Ovary (tissue), 3 donors: ENCODE measurements at regions not wholly inside any gene's neighbourhood (a gene's known extent, or its start where the extent isn't known, plus 50 kb on each side); places are given as distances from the start of the nearest gene placed in this dataset.

Experiments
- EP300 ChIP-seq: sonication (generic); formaldehyde crosslinking; IDR thresholded peaks from one replicate; pipeline ENCODE4 v1.6.1; 2017; ENCODE audit warnings: antibody characterized with exemption
- POLR2A ChIP-seq: fragments of 450-650 bp; IDR thresholded peaks from one replicate; pipeline ENCODE4 v1.6.1; 2017; ENCODE audit warnings: antibody characterized with exemption, mild to moderate bottlenecking, moderate library complexity
- TF ChIP-seq, protein P1 (sequence below), 3 donors: fragments of 450-650 bp in 2 of 3; fragments of 200-600 bp in 1 of 3; IDR thresholded peaks; one replicate each; pipeline versions ENCODE4 v1.5.1 to v1.8.0; 2016 to 2022; ENCODE audit warnings: antibody characterized with exemption in 3 of 3, mild to moderate bottlenecking in 1 of 3
- donor health status: DM: no; HTN: no; CAD: no.

- TF ChIP-seq, protein P1, sequence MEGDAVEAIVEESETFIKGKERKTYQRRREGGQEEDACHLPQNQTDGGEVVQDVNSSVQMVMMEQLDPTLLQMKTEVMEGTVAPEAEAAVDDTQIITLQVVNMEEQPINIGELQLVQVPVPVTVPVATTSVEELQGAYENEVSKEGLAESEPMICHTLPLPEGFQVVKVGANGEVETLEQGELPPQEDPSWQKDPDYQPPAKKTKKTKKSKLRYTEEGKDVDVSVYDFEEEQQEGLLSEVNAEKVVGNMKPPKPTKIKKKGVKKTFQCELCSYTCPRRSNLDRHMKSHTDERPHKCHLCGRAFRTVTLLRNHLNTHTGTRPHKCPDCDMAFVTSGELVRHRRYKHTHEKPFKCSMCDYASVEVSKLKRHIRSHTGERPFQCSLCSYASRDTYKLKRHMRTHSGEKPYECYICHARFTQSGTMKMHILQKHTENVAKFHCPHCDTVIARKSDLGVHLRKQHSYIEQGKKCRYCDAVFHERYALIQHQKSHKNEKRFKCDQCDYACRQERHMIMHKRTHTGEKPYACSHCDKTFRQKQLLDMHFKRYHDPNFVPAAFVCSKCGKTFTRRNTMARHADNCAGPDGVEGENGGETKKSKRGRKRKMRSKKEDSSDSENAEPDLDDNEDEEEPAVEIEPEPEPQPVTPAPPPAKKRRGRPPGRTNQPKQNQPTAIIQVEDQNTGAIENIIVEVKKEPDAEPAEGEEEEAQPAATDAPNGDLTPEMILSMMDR (IDR thresholded peaks at IDR 0.05), result no peak
- TF ChIP-seq POLR2A (no peak), EP300 (no peak)
These were observed 382.9 kb upstream of the IRAK1BP1 start for GRCh38 chr6:78484198-78485064.
